ENCODE measurements at regions not wholly inside any gene's neighbourhood (a gene's known extent, or its start where the extent isn't known, plus 50 kb on each side); places are given as distances from the start of the nearest gene placed in this dataset.

DNA sequence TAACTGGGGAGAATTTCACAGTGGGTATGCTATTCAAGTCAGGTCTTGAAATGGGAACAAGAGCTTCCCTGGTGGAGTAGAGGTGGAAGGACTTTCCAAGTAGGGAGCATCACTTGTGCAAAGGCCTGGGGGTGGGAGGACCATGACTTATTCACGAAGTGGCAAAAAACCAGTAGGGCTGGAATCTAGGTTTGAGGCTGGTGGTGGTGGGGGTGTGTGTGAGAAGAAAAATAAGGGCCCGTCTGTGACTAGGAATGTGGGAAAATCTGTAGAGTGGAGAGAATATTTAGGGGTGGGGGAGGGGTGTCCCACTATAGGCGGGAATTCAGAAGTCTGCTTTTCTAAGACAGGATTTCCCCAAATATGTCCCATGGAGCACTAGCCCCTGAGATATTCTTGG, 271.9 kb upstream of the TBL1XR1 start:
- H3K18ac ChIP-seq (ENCODE audit: extremely low read depth, low read length): no peak overlapping the region
- no peak overlapping the region for H2BK15ac ChIP-seq (ENCODE audit: low read length)
- H3K4ac ChIP-seq (replicated peaks; ENCODE audit: insufficient read length, low read depth, low read length): no peak overlapping the region
- H3K23ac ChIP-seq (ENCODE audit: insufficient read length): no peak overlapping the region
- H3K79me1 ChIP-seq (ENCODE audit: low read depth, low read length): no peaks in the 10 kb centered on the region
- no peaks in the 10 kb centered on the region for H3K27me3 ChIP-seq (replicated peaks in 1 of 4; ENCODE audit: control insufficient read depth in 3 of 4, extremely low read depth in 1 of 4, insufficient read depth in 3 of 4, low read length in 3 of 4)
- ChIA-PET POLR2A (ENCODE audit: partially characterized antibody) (interaction anchor here (0.7 kb wide), 1 partner anchor 979 kb away, joined by 3 read pairs; no protein-coding TSS in a partner anchor), CTCF (ENCODE audit: partially characterized antibody) (no interaction called here)
- H2AFZ ChIP-seq (ENCODE audit: low read length): no peak overlapping the region
- TF ChIP-seq GTF2F1 (IDR thresholded peaks at IDR 0.05; ENCODE audit: borderline replicate concordance, low read depth, low read length) (no peak), RBBP5 (IDR thresholded peaks at IDR 0.05; ENCODE audit: borderline replicate concordance, low read depth, low read length) (no peak), CBX8 (IDR thresholded peaks at IDR 0.05; ENCODE audit: borderline replicate concordance, low read depth, low read length) (no peak), JUND (IDR thresholded peaks at IDR 0.05; ENCODE audit: low read length) (no peak), SIN3A (conservative IDR thresholded peaks at IDR 0.05 in 1 of 2, IDR thresholded peaks at IDR 0.05 in 1 of 2; ENCODE audit: low read depth in 1 of 2, low read length in 2 of 2) (no peak)
- H2BK12ac ChIP-seq (ENCODE audit: low read depth, low read length): no peak overlapping the region
- FAIRE-seq (no peak), DNase-seq (ENCODE audit: low read depth in 1 of 2, low spot score in 2 of 2) (no peak)
- no peak overlapping the region for H3K4me2 ChIP-seq (ENCODE audit: insufficient read depth in 1 of 2, low read depth in 2 of 2, low read length in 2 of 2)
- H2AK5ac ChIP-seq (ENCODE audit: low read depth, low read length): no peak overlapping the region
- no peak overlapping the region for H4K91ac ChIP-seq (replicated peaks; ENCODE audit: insufficient read length, low read length)
- H4K5ac ChIP-seq (ENCODE audit: insufficient read length, low read depth, low read length): no peak overlapping the region
- H2BK5ac ChIP-seq (ENCODE audit: low read depth, low read length): no peak overlapping the region
- no peak overlapping the region for H3K14ac ChIP-seq (ENCODE audit: insufficient read length)
- H3K27ac ChIP-seq (ENCODE audit: low read depth, low read length): no peak overlapping the region
- H4K8ac ChIP-seq (ENCODE audit: extremely low read depth, insufficient read depth, low read length): no peak overlapping the region
- H3K9ac ChIP-seq (replicated peaks in 1 of 4; ENCODE audit: extremely low read depth in 1 of 4, low read depth in 3 of 4, low read length in 3 of 4): no peak overlapping the region
- peaks cover 0 to 5% (median 1%) of the 10 kb centered on the region in 4 experiments; a peak in 1 of 7 replicates for H3K4me1 ChIP-seq (replicated peaks in 1 of 4; ENCODE audit: control insufficient read depth in 3 of 4, insufficient read depth in 4 of 4, low read length in 3 of 4)
- no peak overlapping the region for H3K56ac ChIP-seq (replicated peaks; ENCODE audit: insufficient read length, low read depth, low read length)
- H3K36me3 ChIP-seq (ENCODE audit: control insufficient read depth in 2 of 4, insufficient read depth in 4 of 4, low read length in 3 of 4): no peaks in the 10 kb centered on the region
- no peak overlapping the region for H3K4me3 ChIP-seq (ENCODE audit: extremely low read depth in 1 of 4, insufficient read depth in 2 of 4, low read depth in 3 of 4, low read length in 4 of 4)
- no peaks in the 10 kb centered on the region for H4K20me1 ChIP-seq (replicated peaks in 1 of 2; ENCODE audit: control insufficient read depth in 1 of 2, insufficient read depth in 2 of 2, low read length in 2 of 2)
- 95% methylated on average over 3 of the region's 3 CpGs; no CpG with 5 or more reads in 1 of the 2 experiments for WGBS, 2 experiments (ENCODE audit: extremely low coverage in 1 of 2, insufficient coverage in 1 of 2, insufficient read length in 1 of 2, insufficient replicate concordance in 2 of 2, low coverage in 1 of 2, low lambda C conversion rate in 2 of 2, missing lambda C conversion rate in 1 of 2)
- H3K9me3 ChIP-seq (ENCODE audit: insufficient read depth in 2 of 2, low read depth in 1 of 2, low read length in 1 of 2): no peaks in the 10 kb centered on the region
- no peaks in the 10 kb centered on the region for H3K79me2 ChIP-seq (ENCODE audit: control insufficient read depth in 1 of 2, insufficient read depth in 2 of 2, low read length in 2 of 2)
- no peaks in the 10 kb centered on the region for H3K23me2 ChIP-seq (ENCODE audit: low read depth, low read length)
- no peak overlapping the region for H2BK20ac ChIP-seq (ENCODE audit: low read length)
- no peak overlapping the region for H2BK120ac ChIP-seq (replicated peaks; ENCODE audit: low read depth, low read length)
